ENCODE measurements at regions not wholly inside any gene's neighbourhood (a gene's known extent, or its start where the extent isn't known, plus 50 kb on each side); places are given as distances from the start of the nearest gene placed in this dataset.
A peak's percentile ranks its signal among the peaks of the same experiment; 100 is the strongest.

DNA sequence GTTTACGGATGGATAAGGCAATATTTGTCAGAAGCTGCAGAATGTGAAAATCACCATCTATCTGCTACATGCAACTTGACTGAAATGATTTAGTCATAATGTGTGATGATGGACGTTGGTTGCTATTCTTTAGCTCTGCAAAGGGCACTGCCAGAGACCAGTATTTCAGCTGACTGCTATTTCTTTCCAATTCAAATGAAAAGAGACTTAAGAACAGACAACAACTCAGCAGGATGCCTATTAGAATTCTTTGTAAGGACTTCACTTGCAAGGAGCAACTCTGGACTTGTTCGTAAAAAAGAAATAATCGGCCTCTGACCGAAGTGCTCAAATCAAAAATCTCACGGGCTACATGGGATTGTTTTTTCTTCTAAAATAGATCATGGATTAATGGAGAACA is 262.7 kb downstream of the DHX15 start (continued):
- no peak for TF ChIP-seq NR2C2 (CRISPR knock-in tag; IDR thresholded peaks at IDR 0.05)
- TF ChIP-seq, protein P1, sequence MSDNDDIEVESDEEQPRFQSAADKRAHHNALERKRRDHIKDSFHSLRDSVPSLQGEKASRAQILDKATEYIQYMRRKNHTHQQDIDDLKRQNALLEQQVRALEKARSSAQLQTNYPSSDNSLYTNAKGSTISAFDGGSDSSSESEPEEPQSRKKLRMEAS (CRISPR knock-in tag; IDR thresholded peaks at IDR 0.05): no peak
- TF ChIP-seq PRRX2 (CRISPR knock-in tag; IDR thresholded peaks at IDR 0.05): no peak
- no peak for TF ChIP-seq OVOL2 (CRISPR knock-in tag; IDR thresholded peaks at IDR 0.05; ENCODE audit: borderline replicate concordance)
- TF ChIP-seq GRHL2 (CRISPR knock-in tag; IDR thresholded peaks at IDR 0.05; ENCODE audit: insufficient replicate concordance, severe bottlenecking): no peak
- TF ChIP-seq FOXK1 (CRISPR knock-in tag; IDR thresholded peaks at IDR 0.05): peak; percentile 23; the same call in 1 of the 2 replicates

DNA sequence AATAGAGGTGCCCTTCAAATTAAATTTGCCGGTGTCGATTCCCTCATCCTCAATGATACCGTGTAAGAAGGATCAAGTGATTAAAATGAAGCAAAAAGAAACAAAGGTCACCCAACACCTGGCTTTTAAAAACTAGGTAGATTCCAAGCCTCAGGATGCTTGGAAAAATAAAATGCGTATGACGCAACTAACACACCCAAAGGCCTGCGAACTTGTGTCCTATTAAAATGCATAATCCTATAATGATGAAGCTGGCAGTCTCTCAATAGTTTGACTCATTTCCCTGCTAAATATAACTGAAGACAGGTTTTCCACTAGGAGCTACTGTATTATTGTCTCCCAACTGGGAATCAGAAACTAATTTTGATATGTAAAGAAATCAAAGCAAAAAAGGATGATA is 263.2 kb downstream of the DHX15 start:
- TF ChIP-seq MYBL2 (CRISPR knock-in tag; IDR thresholded peaks at IDR 0.05): no peak
- no peak for TF ChIP-seq EMX1 (CRISPR knock-in tag; IDR thresholded peaks at IDR 0.05)
- TF ChIP-seq, protein P2, sequence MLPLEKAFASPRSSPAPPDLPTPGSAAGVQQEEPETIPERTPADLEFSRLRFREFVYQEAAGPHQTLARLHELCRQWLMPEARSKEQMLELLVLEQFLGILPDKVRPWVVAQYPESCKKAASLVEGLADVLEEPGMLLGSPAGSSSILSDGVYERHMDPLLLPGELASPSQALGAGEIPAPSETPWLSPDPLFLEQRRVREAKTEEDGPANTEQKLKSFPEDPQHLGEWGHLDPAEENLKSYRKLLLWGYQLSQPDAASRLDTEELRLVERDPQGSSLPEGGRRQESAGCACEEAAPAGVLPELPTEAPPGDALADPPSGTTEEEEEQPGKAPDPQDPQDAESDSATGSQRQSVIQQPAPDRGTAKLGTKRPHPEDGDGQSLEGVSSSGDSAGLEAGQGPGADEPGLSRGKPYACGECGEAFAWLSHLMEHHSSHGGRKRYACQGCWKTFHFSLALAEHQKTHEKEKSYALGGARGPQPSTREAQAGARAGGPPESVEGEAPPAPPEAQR (CRISPR knock-in tag; IDR thresholded peaks at IDR 0.05): no peak
- no peak for TF ChIP-seq JUN (CRISPR knock-in tag; IDR thresholded peaks at IDR 0.05)
- TF ChIP-seq, protein P3, sequence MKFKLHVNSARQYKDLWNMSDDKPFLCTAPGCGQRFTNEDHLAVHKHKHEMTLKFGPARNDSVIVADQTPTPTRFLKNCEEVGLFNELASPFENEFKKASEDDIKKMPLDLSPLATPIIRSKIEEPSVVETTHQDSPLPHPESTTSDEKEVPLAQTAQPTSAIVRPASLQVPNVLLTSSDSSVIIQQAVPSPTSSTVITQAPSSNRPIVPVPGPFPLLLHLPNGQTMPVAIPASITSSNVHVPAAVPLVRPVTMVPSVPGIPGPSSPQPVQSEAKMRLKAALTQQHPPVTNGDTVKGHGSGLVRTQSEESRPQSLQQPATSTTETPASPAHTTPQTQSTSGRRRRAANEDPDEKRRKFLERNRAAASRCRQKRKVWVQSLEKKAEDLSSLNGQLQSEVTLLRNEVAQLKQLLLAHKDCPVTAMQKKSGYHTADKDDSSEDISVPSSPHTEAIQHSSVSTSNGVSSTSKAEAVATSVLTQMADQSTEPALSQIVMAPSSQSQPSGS (CRISPR knock-in tag; IDR thresholded peaks at IDR 0.05; ENCODE audit: borderline replicate concordance, low read depth): no peak
- TF ChIP-seq, protein P4, sequence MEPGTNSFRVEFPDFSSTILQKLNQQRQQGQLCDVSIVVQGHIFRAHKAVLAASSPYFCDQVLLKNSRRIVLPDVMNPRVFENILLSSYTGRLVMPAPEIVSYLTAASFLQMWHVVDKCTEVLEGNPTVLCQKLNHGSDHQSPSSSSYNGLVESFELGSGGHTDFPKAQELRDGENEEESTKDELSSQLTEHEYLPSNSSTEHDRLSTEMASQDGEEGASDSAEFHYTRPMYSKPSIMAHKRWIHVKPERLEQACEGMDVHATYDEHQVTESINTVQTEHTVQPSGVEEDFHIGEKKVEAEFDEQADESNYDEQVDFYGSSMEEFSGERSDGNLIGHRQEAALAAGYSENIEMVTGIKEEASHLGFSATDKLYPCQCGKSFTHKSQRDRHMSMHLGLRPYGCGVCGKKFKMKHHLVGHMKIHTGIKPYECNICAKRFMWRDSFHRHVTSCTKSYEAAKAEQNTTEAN (CRISPR knock-in tag; IDR thresholded peaks at IDR 0.05): no peak
- TF ChIP-seq, protein P5, sequence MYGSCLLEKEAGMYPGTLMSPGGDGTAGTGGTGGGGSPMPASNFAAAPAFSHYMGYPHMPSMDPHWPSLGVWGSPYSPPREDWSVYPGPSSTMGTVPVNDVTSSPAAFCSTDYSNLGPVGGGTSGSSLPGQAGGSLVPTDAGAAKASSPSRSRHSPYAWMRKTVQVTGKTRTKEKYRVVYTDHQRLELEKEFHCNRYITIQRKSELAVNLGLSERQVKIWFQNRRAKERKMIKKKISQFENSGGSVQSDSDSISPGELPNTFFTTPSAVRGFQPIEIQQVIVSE (CRISPR knock-in tag; IDR thresholded peaks at IDR 0.05; ENCODE audit: borderline replicate concordance): no peak
- no peak for TF ChIP-seq ZNF416 (CRISPR knock-in tag; IDR thresholded peaks at IDR 0.05)
- no peak for TF ChIP-seq SP1 (CRISPR knock-in tag; conservative IDR thresholded peaks at IDR 0.05)
- no peak for TF ChIP-seq GRHL2 (CRISPR knock-in tag; IDR thresholded peaks at IDR 0.05; ENCODE audit: insufficient replicate concordance, severe bottlenecking)
- no peak for TF ChIP-seq CREB1 (CRISPR knock-in tag; IDR thresholded peaks at IDR 0.05)
- Mint-ChIP-seq H3K4me3 (peak overlapping the region; percentile 99), H3K36me3 (peaks cover 20% of the 10 kb centered on the region), H3K4me1 (peaks cover 79% of the 10 kb centered on the region), H3K9me3 (no peaks in the 10 kb centered on the region), H3K27me3 (ENCODE audit: low read depth) (no peaks in the 10 kb centered on the region; the same call in 1 of the 2 replicates), H3K27ac (peak overlapping the region; percentile 97)
- POLR2A ChIA-PET: interaction anchor here (1.2 kb wide), 1 partner anchor 146 kb away, joined by 4 read pairs; no protein-coding TSS in a partner anchor
- DNase-seq (ENCODE audit: low spot score) (no peak), ATAC-seq (no peak)
- CTCF ChIA-PET: interaction anchor here (1.0 to 1.9 kb wide), 2 partner anchors 28 to 80 kb away, joined by 3 to 12 read pairs; no protein-coding TSS in a partner anchor

DNA sequence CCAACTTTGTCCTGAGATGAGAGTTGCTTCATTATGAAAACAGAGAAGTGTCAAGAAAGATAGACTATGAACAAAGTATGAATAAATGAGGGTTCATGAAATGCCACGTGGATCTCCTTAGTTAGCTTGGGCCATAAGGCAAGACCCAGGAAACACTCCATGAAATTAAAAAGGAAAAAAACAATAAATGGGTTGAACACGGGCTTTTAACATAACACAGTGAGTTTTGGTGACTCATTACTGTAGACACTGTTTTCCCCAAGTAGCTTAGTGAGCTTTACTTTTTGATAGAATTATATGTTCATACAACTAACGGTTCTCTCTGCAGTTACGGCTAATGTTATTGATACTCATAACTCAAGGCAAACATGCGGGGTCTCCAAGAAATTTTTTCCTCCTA is 265.0 kb downstream of the DHX15 start:
- no peak for DNase-seq (ENCODE audit: low spot score)
- Mint-ChIP-seq H3K9me3 (no peaks in the 10 kb centered on the region), H3K4me3 (no peak overlapping the region), H3K27ac (no peak overlapping the region), H3K4me1 (peaks cover 72% of the 10 kb centered on the region), H3K36me3 (peaks cover 4% of the 10 kb centered on the region), H3K27me3 (ENCODE audit: low read depth) (peaks cover 3% of the 10 kb centered on the region; the same call in 1 of the 2 replicates)
- no peak for ATAC-seq
- ChIA-PET CTCF (no interaction called here), POLR2A (no interaction called here)
- TF ChIP-seq ZNF263 (CRISPR knock-in tag; IDR thresholded peaks at IDR 0.05; ENCODE audit: low read depth): no peak
- TF ChIP-seq, protein P6, sequence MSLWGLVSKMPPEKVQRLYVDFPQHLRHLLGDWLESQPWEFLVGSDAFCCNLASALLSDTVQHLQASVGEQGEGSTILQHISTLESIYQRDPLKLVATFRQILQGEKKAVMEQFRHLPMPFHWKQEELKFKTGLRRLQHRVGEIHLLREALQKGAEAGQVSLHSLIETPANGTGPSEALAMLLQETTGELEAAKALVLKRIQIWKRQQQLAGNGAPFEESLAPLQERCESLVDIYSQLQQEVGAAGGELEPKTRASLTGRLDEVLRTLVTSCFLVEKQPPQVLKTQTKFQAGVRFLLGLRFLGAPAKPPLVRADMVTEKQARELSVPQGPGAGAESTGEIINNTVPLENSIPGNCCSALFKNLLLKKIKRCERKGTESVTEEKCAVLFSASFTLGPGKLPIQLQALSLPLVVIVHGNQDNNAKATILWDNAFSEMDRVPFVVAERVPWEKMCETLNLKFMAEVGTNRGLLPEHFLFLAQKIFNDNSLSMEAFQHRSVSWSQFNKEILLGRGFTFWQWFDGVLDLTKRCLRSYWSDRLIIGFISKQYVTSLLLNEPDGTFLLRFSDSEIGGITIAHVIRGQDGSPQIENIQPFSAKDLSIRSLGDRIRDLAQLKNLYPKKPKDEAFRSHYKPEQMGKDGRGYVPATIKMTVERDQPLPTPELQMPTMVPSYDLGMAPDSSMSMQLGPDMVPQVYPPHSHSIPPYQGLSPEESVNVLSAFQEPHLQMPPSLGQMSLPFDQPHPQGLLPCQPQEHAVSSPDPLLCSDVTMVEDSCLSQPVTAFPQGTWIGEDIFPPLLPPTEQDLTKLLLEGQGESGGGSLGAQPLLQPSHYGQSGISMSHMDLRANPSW (CRISPR knock-in tag; conservative IDR thresholded peaks at IDR 0.05; ENCODE audit: low read depth): no peak
- no peak for TF ChIP-seq GTF2I (CRISPR knock-in tag; conservative IDR thresholded peaks at IDR 0.05)
- TF ChIP-seq, protein P7, sequence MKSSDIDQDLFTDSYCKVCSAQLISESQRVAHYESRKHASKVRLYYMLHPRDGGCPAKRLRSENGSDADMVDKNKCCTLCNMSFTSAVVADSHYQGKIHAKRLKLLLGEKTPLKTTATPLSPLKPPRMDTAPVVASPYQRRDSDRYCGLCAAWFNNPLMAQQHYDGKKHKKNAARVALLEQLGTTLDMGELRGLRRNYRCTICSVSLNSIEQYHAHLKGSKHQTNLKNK (CRISPR knock-in tag; IDR thresholded peaks at IDR 0.05): no peak
- TF ChIP-seq SOX15 (CRISPR knock-in tag; IDR thresholded peaks at IDR 0.05): no peak
- TF ChIP-seq ETV6 (CRISPR knock-in tag; IDR thresholded peaks at IDR 0.05): no peak
- TF ChIP-seq ZNF219 (CRISPR knock-in tag; IDR thresholded peaks at IDR 0.05; ENCODE audit: borderline replicate concordance): no peak
- no peak for TF ChIP-seq KAT7 (CRISPR knock-in tag; IDR thresholded peaks at IDR 0.05; ENCODE audit: borderline replicate concordance)
- TF ChIP-seq, protein P8, sequence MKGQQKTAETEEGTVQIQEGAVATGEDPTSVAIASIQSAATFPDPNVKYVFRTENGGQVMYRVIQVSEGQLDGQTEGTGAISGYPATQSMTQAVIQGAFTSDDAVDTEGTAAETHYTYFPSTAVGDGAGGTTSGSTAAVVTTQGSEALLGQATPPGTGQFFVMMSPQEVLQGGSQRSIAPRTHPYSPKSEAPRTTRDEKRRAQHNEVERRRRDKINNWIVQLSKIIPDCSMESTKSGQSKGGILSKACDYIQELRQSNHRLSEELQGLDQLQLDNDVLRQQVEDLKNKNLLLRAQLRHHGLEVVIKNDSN (CRISPR knock-in tag; IDR thresholded peaks at IDR 0.05): no peak
- no peak for TF ChIP-seq ZNF423 (CRISPR knock-in tag; IDR thresholded peaks at IDR 0.05)
- TF ChIP-seq ZNF317 (CRISPR knock-in tag; IDR thresholded peaks at IDR 0.05; ENCODE audit: borderline replicate concordance, low read depth): no peak
